GM12865 (cell line): ENCODE measurements at regions not wholly inside any gene's neighbourhood (a gene's known extent, or its start where the extent isn't known, plus 50 kb on each side); places are given as distances from the start of the nearest gene placed in this dataset.

ENCODE experiments used
- DNase-seq: peaks from one replicate; pipeline ENCODE4 v3.0.0; 2010; ENCODE audit warnings: low read depth
- H3K4me3 ChIP-seq: 2 replicates; pipeline ENCODE4 v1.5.1; 2011; ENCODE audit warnings: mild to moderate bottlenecking, low read depth, low read length, control low read depth
- CTCF ChIP-seq: IDR thresholded peaks from 2 replicates; pipeline ENCODE4 v1.5.1; 2011; ENCODE audit warnings: low read length, control low read depth, low read depth, inconsistent platforms; ENCODE audit not compliant: insufficient read depth; ENCODE audit errors: missing control alignments

GRCh38 chr2:191625446-191625845 lies 52.5 kb upstream of the NABP1 start:
- no peak for TF ChIP-seq CTCF
- no peak overlapping the region for H3K4me3 ChIP-seq
- no peak for DNase-seq

- DNase-seq: no peak
- no peak for TF ChIP-seq CTCF
- H3K4me3 ChIP-seq: no peak overlapping the region
Measured at GRCh38 chr2:191626497-191627151, 51.3 kb upstream of the NABP1 start.

GRCh38 chr2:191627518-191627917 lies 50.4 kb upstream of the NABP1 start:
- H3K4me3 ChIP-seq: no peak overlapping the region
- no peak for DNase-seq
- TF ChIP-seq CTCF: no peak
